Vagina (tissue), 2 donors: ENCODE measurements at regions not wholly inside any gene's neighbourhood (a gene's known extent, or its start where the extent isn't known, plus 50 kb on each side); places are given as distances from the start of the nearest gene placed in this dataset.

Experiments
- DNase-seq, 2 donors: peaks; one replicate each; pipeline ENCODE4 v3.0.0-alpha.2; 2017; ENCODE audit errors: extremely low spot score in 2 of 2
- H3K27ac ChIP-seq: fragments of 200-600 bp; sonication (generic); one replicate; pipeline ENCODE4 v1.5.1; 2019
- H3K27me3 ChIP-seq: fragments of 200-600 bp; sonication (generic); one replicate; pipeline ENCODE4 v1.5.1; 2019
- H3K36me3 ChIP-seq, 2 donors: fragments of 200-600 bp; sonication (generic); one replicate each; pipeline ENCODE4 v1.5.1; 2017 to 2019
- H3K4me1 ChIP-seq: fragments of 200-600 bp; sonication (generic); one replicate; pipeline ENCODE4 v1.5.1; 2019
- H3K4me3 ChIP-seq, 2 donors: fragments of 200-600 bp; sonication (generic); 1 replicate in 1 of 2; 2 replicates in 1 of 2; pipeline ENCODE4 v1.5.1; 2016 to 2019
- H3K9me3 ChIP-seq: fragments of 200-600 bp; sonication (generic); one replicate; pipeline ENCODE4 v1.5.1; 2019
- CTCF ChIP-seq, 3 experiments: fragments of 450-650 bp in 2 of 3; fragments of 200-600 bp in 1 of 3; sonication (generic) in 1 of 3; IDR thresholded peaks; one replicate each; pipeline ENCODE4 v1.5.1; 2017 to 2019; ENCODE audit warnings: antibody characterized with exemption in 3 of 3, mild to moderate bottlenecking in 2 of 3, moderate library complexity in 2 of 3
- POLR2A ChIP-seq, 2 donors: fragments of 450-650 bp; IDR thresholded peaks; one replicate each; pipeline ENCODE4 v1.6.1; 2017; ENCODE audit warnings: antibody characterized with exemption in 2 of 2, mild to moderate bottlenecking in 2 of 2, moderate library complexity in 2 of 2
- POLR2AphosphoS5 ChIP-seq, 2 donors: sonication (generic); formaldehyde crosslinking; IDR thresholded peaks; one replicate each; pipeline ENCODE4 v1.9.0; 2017; ENCODE audit warnings: antibody characterized with exemption in 2 of 2, mild to moderate bottlenecking in 2 of 2, low read depth in 1 of 2; ENCODE audit not compliant: insufficient read depth in 1 of 2
- intact Hi-C: fragments of 100-400 bp; cut with DNase I; formaldehyde crosslinking; loops from one replicate; pipeline ENCODE4 v1.15.1; 2023

DNA sequence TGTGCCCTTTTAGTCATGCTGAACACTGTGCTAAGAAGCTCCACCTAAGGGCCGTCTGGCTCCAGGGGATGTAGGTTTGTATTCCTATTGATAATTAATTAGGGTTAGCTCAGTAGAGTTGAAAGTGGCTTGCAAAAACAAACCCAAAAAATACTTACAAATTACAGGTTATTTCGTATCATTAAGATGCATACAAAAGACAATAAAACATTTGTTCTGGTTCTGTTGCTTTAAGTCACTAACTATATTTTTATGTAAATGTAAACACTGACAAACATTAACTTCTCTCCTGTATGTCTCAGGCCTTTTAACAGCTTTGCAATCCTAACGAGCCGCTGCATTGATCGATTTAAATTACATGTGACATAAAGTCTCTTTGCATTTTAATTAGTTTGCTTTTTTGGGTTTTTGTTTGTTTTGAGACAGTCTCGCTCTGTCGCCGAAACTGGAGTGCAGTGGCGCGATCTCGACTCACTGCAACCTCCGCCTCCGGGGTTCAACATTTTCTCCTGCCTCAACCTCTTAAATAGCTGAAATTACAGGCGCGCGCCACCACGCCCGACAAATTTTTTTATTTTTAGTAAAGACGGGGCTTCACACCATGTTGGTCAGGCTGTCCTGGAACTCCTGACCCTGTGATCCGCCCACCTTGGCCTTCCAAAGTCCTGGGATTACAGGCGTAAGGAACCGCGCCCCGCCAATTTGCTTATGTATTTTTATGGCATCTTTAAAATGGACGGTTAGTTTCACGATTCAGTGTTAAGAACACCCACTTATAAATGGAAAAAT, 110.9 kb downstream of the HFE start:
- H3K9me3 ChIP-seq = no peaks in the 10 kb centered on the region
- H3K27ac ChIP-seq = peak overlapping the region; percentile 68
- no peak for DNase-seq
- intact Hi-C loops = loop anchor here (5.0 kb wide), 1 partner anchor 156 kb away; a partner anchor contains a TSS
- H3K4me1 ChIP-seq = peaks cover 26% of the 10 kb centered on the region
- no peak for TF ChIP-seq CTCF (IDR thresholded peaks at IDR 0.05)
- TF ChIP-seq POLR2AphosphoS5 (IDR thresholded peaks at IDR 0.05; ENCODE audit: insufficient read depth in 1 of 2, low read depth in 1 of 2) = no peak
- no peak for TF ChIP-seq POLR2A (IDR thresholded peaks at IDR 0.05)
- no peaks in the 10 kb centered on the region for H3K27me3 ChIP-seq
- H3K36me3 ChIP-seq = no peaks in the 10 kb centered on the region
- H3K4me3 ChIP-seq = peak overlapping the region; percentile 55

DNA sequence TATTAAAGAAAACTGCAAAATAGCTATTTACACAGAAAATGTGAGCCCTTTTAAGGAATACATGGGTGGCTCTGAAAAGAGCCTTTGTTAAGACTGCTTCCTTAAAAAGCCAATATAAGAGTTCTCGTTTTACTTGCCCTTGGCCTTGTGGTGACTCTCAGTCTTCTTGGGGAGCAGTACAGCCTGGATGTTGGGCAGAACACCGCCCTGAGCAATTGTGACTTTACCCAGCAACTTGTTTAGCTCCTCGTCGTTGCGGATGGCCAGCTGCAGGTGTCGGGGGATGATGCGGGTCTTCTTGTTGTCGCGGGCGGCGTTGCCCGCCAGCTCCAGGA, 111.5 kb downstream of the HFE start:
- intact Hi-C loops = loop anchor here (5.0 kb wide), 1 partner anchor 156 kb away; a partner anchor contains a TSS
- no peaks in the 10 kb centered on the region for H3K27me3 ChIP-seq
- no peak for TF ChIP-seq CTCF (IDR thresholded peaks at IDR 0.05)
- TF ChIP-seq POLR2AphosphoS5 (IDR thresholded peaks at IDR 0.05; ENCODE audit: insufficient read depth in 1 of 2, low read depth in 1 of 2) = no peak
- TF ChIP-seq POLR2A (IDR thresholded peaks at IDR 0.05) = no peak

DNA sequence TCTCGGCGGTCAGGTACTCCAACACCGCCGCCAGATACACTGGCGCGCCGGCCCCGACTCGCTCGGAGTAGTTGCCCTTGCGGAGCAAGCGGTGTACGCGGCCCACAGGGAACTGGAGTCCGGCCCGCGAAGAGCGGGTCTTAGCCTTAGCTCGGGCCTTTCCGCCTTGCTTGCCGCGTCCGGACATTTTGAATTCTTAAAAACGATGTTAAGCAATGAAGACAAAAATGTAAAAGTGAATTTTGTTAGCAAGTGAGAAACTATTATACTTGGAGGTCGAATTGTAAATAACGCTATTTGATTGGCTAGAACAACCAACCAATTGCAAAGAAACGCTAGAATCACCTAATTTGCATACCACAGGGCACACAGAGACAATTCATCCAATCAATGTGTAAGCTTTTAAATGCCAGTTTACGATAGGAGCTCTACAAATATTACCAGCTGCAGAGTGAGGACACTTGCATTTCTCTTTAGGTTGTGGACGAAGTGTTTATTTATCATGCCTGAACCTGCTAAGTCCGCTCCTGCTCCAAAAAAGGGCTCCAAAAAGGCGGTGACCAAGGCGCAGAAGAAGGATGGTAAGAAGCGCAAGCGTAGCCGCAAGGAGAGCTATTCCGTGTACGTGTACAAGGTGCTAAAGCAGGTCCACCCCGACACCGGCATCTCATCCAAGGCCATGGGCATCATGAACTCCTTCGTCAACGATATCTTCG, 112.0 kb downstream of the HFE start:
- TF ChIP-seq POLR2AphosphoS5 (IDR thresholded peaks at IDR 0.05; ENCODE audit: insufficient read depth in 1 of 2, low read depth in 1 of 2) (peak; percentile 96 to 97), POLR2A (IDR thresholded peaks at IDR 0.05) (peak in 1 of 2 donors; percentile 77), CTCF (IDR thresholded peaks at IDR 0.05) (no peak)
- H3K27ac ChIP-seq = peak overlapping the region; percentile 68
- intact Hi-C loops = loop anchor here (5.0 kb wide), 1 partner anchor 157 kb away; a partner anchor contains a TSS
- H3K9me3 ChIP-seq = no peaks in the 10 kb centered on the region
- no peak for DNase-seq
- peaks cover 26% of the 10 kb centered on the region for H3K4me1 ChIP-seq
- H3K36me3 ChIP-seq = no peaks in the 10 kb centered on the region
- H3K27me3 ChIP-seq = no peaks in the 10 kb centered on the region
- H3K4me3 ChIP-seq = peak overlapping the region; percentile 55

More for the DNA sequence above, 111.5 kb downstream of the HFE start:
- Histone ChIP-seq H3K27ac (peak overlapping the region; percentile 68), H3K4me1 (peaks cover 26% of the 10 kb centered on the region), H3K9me3 (no peaks in the 10 kb centered on the region), H3K36me3 (no peaks in the 10 kb centered on the region), H3K4me3 (peak overlapping the region; percentile 55)
- DNase-seq = no peak

GRCh38 chr6:26199773-26200764, 112.8 kb downstream of the HFE start:
- intact Hi-C loops = loop anchor here (5.0 kb wide), 1 partner anchor 158 kb away; a partner anchor contains a TSS
- Histone ChIP-seq H3K4me3 (peak overlapping the region; percentile 38 to 55), H3K36me3 (no peaks in the 10 kb centered on the region), H3K4me1 (peaks cover 19% of the 10 kb centered on the region), H3K27ac (peak overlapping the region; percentile 68), H3K27me3 (no peaks in the 10 kb centered on the region), H3K9me3 (no peaks in the 10 kb centered on the region)
- DNase-seq = no peak
- no peak for TF ChIP-seq POLR2A (IDR thresholded peaks at IDR 0.05)
- no peak for TF ChIP-seq POLR2AphosphoS5 (IDR thresholded peaks at IDR 0.05; ENCODE audit: insufficient read depth in 1 of 2, low read depth in 1 of 2)
- no peak for TF ChIP-seq CTCF (IDR thresholded peaks at IDR 0.05)
